Ascending aorta (tissue), 2 donors: ENCODE measurements at regions not wholly inside any gene's neighbourhood (a gene's known extent, or its start where the extent isn't known, plus 50 kb on each side); places are given as distances from the start of the nearest gene placed in this dataset.

Experiments
- DNase-seq, 2 donors: peaks; one replicate each; pipeline ENCODE4 v3.0.0-alpha.2; 2019; ENCODE audit warnings: low spot score in 2 of 2
- H3K27ac ChIP-seq, 2 donors: fragments of 200-600 bp; sonication (generic); one replicate each; pipeline ENCODE4 v1.5.1; 2016 to 2017; ENCODE audit warnings: mild to moderate bottlenecking in 1 of 2
- H3K27me3 ChIP-seq: fragments of 200-600 bp; sonication (generic); one replicate; pipeline ENCODE4 v1.5.1; 2017
- H3K36me3 ChIP-seq, 2 donors: fragments of 200-600 bp; sonication (generic); one replicate each; pipeline ENCODE4 v1.5.1; 2016
- H3K4me1 ChIP-seq, 2 donors: fragments of 200-600 bp; sonication (generic); one replicate each; pipeline ENCODE4 v1.5.1; 2016 to 2017; ENCODE audit warnings: mild to moderate bottlenecking in 1 of 2
- H3K4me3 ChIP-seq, 2 donors: fragments of 200-600 bp; sonication (generic); one replicate each; pipeline ENCODE4 v1.5.1; 2016 to 2017; ENCODE audit warnings: mild to moderate bottlenecking in 1 of 2
- H3K9me3 ChIP-seq, 2 donors: fragments of 200-600 bp; sonication (generic); one replicate each; pipeline ENCODE4 v1.5.1; 2016
- CTCF ChIP-seq, 3 experiments: fragments of 200-600 bp in 2 of 3; fragments of 450-650 bp in 1 of 3; sonication (generic) in 2 of 3; IDR thresholded peaks; one replicate each; pipeline ENCODE4 v1.5.1; 2016 to 2019; ENCODE audit warnings: antibody characterized with exemption in 3 of 3, mild to moderate bottlenecking in 1 of 3, moderate library complexity in 1 of 3
- intact Hi-C: fragments of 100-400 bp; cut with DNase I; formaldehyde crosslinking; loops from one replicate; pipeline ENCODE4 v1.15.1; 2023

DNA sequence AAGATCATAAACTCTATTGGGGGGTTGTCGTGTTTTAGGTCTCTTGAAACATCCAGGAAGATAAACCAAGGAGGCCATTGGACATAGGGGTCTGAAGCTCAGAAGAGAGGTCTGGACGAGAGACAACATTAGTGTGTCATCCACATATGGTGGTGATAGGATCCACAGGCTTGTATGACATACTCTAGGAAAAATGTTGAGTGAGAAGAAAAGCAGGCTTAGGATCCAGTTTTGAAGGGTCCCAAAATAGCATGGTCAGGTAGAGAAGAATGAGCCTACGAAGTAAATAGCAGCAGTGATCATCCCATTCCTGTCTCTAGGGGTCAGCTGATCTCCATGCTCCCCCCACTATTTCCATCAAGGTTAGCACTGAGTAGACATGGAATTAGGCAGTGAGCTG is 166.8 kb downstream of the ANKRD30B start:
- Histone ChIP-seq H3K36me3 (no peaks in the 10 kb centered on the region), H3K4me3 (no peak overlapping the region), H3K27ac (no peak overlapping the region), H3K4me1 (no peaks in the 10 kb centered on the region), H3K9me3 (no peaks in the 10 kb centered on the region), H3K27me3 (no peaks in the 10 kb centered on the region)
- no peak for DNase-seq
- TF ChIP-seq CTCF (IDR thresholded peaks at IDR 0.05), result no peak
- intact Hi-C loops, result no loop called here

DNA sequence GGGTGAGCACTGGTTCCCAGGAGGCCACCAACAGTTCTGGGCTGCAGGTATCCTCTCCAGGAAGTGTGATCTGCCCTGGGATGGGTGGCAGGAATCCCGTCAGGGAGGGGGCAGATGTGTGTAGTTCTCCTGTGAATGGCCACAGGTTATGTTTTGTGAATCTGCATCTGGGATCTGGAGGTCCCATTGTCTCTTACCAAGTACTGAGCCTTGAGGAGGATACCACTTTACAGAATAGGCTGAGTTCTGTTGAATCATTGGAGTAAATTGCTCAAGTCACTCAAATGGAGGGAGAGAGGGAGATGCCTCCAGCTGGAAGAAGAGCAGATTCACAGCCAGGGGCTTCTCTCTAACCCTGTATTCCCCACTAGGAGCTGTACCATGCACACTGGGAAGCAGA is 168.2 kb downstream of the ANKRD30B start:
- no peak for TF ChIP-seq CTCF (IDR thresholded peaks at IDR 0.05)
- Histone ChIP-seq H3K36me3 (no peaks in the 10 kb centered on the region), H3K27ac (no peak overlapping the region), H3K9me3 (no peaks in the 10 kb centered on the region), H3K4me1 (no peaks in the 10 kb centered on the region), H3K27me3 (no peaks in the 10 kb centered on the region), H3K4me3 (no peak overlapping the region)
- intact Hi-C loops, result no loop called here
- DNase-seq, result no peak

GRCh38 chr18:14916851-14917250 is 168.9 kb downstream of the ANKRD30B start:
- no peaks in the 10 kb centered on the region for H3K36me3 ChIP-seq
- H3K9me3 ChIP-seq, result no peaks in the 10 kb centered on the region
- TF ChIP-seq CTCF (IDR thresholded peaks at IDR 0.05), result no peak
- no peak overlapping the region for H3K4me3 ChIP-seq
- intact Hi-C loops, result no loop called here
- DNase-seq, result no peak
- H3K4me1 ChIP-seq, result no peaks in the 10 kb centered on the region
- H3K27me3 ChIP-seq, result no peaks in the 10 kb centered on the region
- H3K27ac ChIP-seq, result no peak overlapping the region

DNA sequence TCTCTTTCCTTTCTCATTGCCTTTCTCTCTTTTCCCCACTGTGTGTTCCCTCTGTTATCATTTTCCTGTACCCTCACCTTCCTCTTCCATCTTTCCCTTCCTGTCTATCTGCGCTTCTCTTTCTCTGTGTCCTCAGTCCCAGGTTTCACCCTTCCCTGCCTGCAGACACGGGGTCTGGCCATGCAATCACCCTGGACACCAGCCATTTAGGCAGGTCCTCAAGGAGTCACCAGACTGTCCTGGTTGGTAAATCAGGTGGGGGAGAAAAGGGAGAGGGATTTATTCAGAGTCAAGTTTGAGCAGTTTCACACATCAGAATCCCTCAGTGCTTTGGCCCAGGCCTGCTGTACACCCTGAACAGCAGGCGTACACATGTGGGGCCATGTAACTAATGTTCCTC is 169.3 kb downstream of the ANKRD30B start:
- TF ChIP-seq CTCF (IDR thresholded peaks at IDR 0.05), result no peak

GRCh38 chr18:14919666-14920065 is 171.7 kb downstream of the ANKRD30B start:
- Histone ChIP-seq H3K27ac (no peak overlapping the region), H3K27me3 (no peaks in the 10 kb centered on the region), H3K36me3 (no peaks in the 10 kb centered on the region), H3K9me3 (no peaks in the 10 kb centered on the region), H3K4me1 (no peaks in the 10 kb centered on the region), H3K4me3 (no peak overlapping the region)
- intact Hi-C loops, result no loop called here
- no peak for DNase-seq
- no peak for TF ChIP-seq CTCF (IDR thresholded peaks at IDR 0.05)

More for the DNA sequence above, 169.3 kb downstream of the ANKRD30B start:
- Histone ChIP-seq H3K4me1 (no peaks in the 10 kb centered on the region), H3K4me3 (no peak overlapping the region), H3K27ac (no peak overlapping the region), H3K9me3 (no peaks in the 10 kb centered on the region), H3K36me3 (no peaks in the 10 kb centered on the region), H3K27me3 (no peaks in the 10 kb centered on the region)
- no peak for DNase-seq
- intact Hi-C loops, result no loop called here

DNA sequence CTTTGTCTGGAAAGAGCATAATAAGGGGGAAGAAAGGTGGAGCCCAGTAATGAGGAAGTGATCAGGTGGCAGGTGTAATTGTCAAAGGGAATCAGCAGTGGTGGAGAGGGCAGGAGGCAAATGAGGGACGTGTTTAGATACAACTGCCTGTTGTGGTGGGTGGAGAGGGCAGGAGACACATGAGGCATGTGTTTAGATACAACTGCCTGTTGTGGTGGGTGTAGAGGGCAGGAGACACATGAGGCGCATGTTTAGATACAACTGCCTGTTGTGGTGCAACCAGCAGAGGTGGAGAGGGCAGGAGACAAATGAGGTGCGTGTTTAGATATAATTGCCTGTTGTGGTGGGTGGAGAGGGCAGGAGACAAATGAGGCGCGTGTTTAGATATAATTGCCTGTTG is 173.1 kb downstream of the ANKRD30B start:
- no peak for TF ChIP-seq CTCF (IDR thresholded peaks at IDR 0.05)
- Histone ChIP-seq H3K27ac (no peak overlapping the region), H3K4me3 (no peak overlapping the region), H3K9me3 (no peaks in the 10 kb centered on the region), H3K27me3 (no peaks in the 10 kb centered on the region), H3K36me3 (no peaks in the 10 kb centered on the region), H3K4me1 (no peaks in the 10 kb centered on the region)
- no peak for DNase-seq
- intact Hi-C loops, result no loop called here
